ENCODE measurements at regions not wholly inside any gene's neighbourhood (a gene's known extent, or its start where the extent isn't known, plus 50 kb on each side); places are given as distances from the start of the nearest gene placed in this dataset.
A peak's percentile ranks its signal among the peaks of the same experiment; 100 is the strongest.

- no peak for TF ChIP-seq CTCF (IDR thresholded peaks at IDR 0.05)
- H3K79me2 ChIP-seq: no peaks in the 10 kb centered on the region
- no peaks in the 10 kb centered on the region for H3K9me3 ChIP-seq (ENCODE audit: control insufficient read depth, low read length)
- no peak overlapping the region for H3K4me2 ChIP-seq (ENCODE audit: low read length)
- no peaks in the 10 kb centered on the region for H3K4me1 ChIP-seq
- H3K36me3 ChIP-seq (ENCODE audit: control insufficient read depth, insufficient read depth, low read length): no peaks in the 10 kb centered on the region
- H2AFZ ChIP-seq: no peak overlapping the region
- no peaks in the 10 kb centered on the region for H3K27me3 ChIP-seq (ENCODE audit: control insufficient read depth, insufficient read depth, low read length)
- no peak overlapping the region for H3K9ac ChIP-seq
- no peak overlapping the region for H3K27ac ChIP-seq
- H3K4me3 ChIP-seq (ENCODE audit: low read depth, low read length): no peak overlapping the region
Measured at GRCh38 chr6:137602313-137603197, 108.4 kb upstream of the OLIG3 start.

- no peak overlapping the region for H3K27ac ChIP-seq
- no peak for TF ChIP-seq CTCF (IDR thresholded peaks at IDR 0.05)
- H3K27me3 ChIP-seq (ENCODE audit: control insufficient read depth, insufficient read depth, low read length): no peaks in the 10 kb centered on the region
- no peaks in the 10 kb centered on the region for H3K4me1 ChIP-seq
- no peaks in the 10 kb centered on the region for H3K9me3 ChIP-seq (ENCODE audit: control insufficient read depth, low read length)
- H2AFZ ChIP-seq: no peak overlapping the region
- H3K4me3 ChIP-seq (ENCODE audit: low read depth, low read length): no peak overlapping the region
- no peak overlapping the region for H3K9ac ChIP-seq
- no peaks in the 10 kb centered on the region for H3K79me2 ChIP-seq
- H3K36me3 ChIP-seq (ENCODE audit: control insufficient read depth, insufficient read depth, low read length): no peaks in the 10 kb centered on the region
- no peak overlapping the region for H3K4me2 ChIP-seq (ENCODE audit: low read length)
Measured at GRCh38 chr6:137610702-137611101, 116.5 kb upstream of the OLIG3 start.

GRCh38 chr6:137623293-137623692, 129.1 kb upstream of the OLIG3 start:
- TF ChIP-seq CTCF (IDR thresholded peaks at IDR 0.05): no peak
- Histone ChIP-seq H3K9ac (no peak overlapping the region), H3K27me3 (ENCODE audit: control insufficient read depth, insufficient read depth, low read length) (no peaks in the 10 kb centered on the region), H3K4me3 (ENCODE audit: low read depth, low read length) (no peak overlapping the region), H3K79me2 (no peaks in the 10 kb centered on the region), H3K36me3 (ENCODE audit: control insufficient read depth, insufficient read depth, low read length) (no peaks in the 10 kb centered on the region), H3K4me2 (ENCODE audit: low read length) (no peak overlapping the region), H3K4me1 (no peaks in the 10 kb centered on the region), H2AFZ (peak overlapping the region; percentile 47), H3K27ac (no peak overlapping the region), H3K9me3 (ENCODE audit: control insufficient read depth, low read length) (no peaks in the 10 kb centered on the region)

- H3K4me3 ChIP-seq (ENCODE audit: low read depth, low read length): no peak overlapping the region
- H3K36me3 ChIP-seq (ENCODE audit: control insufficient read depth, insufficient read depth, low read length): no peaks in the 10 kb centered on the region
- H3K9me3 ChIP-seq (ENCODE audit: control insufficient read depth, low read length): no peaks in the 10 kb centered on the region
- H2AFZ ChIP-seq: no peak overlapping the region
- H3K4me2 ChIP-seq (ENCODE audit: low read length): no peak overlapping the region
- H3K4me1 ChIP-seq: no peaks in the 10 kb centered on the region
- no peaks in the 10 kb centered on the region for H3K79me2 ChIP-seq
- H3K27ac ChIP-seq: no peak overlapping the region
- no peak for TF ChIP-seq CTCF (IDR thresholded peaks at IDR 0.05)
- H3K9ac ChIP-seq: no peak overlapping the region
- H3K27me3 ChIP-seq (ENCODE audit: control insufficient read depth, insufficient read depth, low read length): no peaks in the 10 kb centered on the region
Measured at GRCh38 chr6:137625100-137625661, 131.0 kb upstream of the OLIG3 start.
